ENCODE measurements at regions not wholly inside any gene's neighbourhood (a gene's known extent, or its start where the extent isn't known, plus 50 kb on each side); places are given as distances from the start of the nearest gene placed in this dataset.

GRCh38 chr7:11221984-11222383 is 248.3 kb downstream of the PHF14 start:
- no peaks in the 10 kb centered on the region for H3K36me3 ChIP-seq (ENCODE audit: control insufficient read depth, insufficient read depth, low read length)
- no peaks in the 10 kb centered on the region for H3K9me3 ChIP-seq
- POLR2A ChIA-PET: no interaction called here
- H3K27ac Mint-ChIP-seq (ENCODE audit: unreplicated experiment): no peak overlapping the region
- BruUV-seq (replicated peaks): no TSS peak
- no peak for TF ChIP-seq CTCF (IDR thresholded peaks at IDR 0.05; ENCODE audit: insufficient read depth in 1 of 2, low read depth in 1 of 2, low read length in 1 of 2, severe bottlenecking in 1 of 2, unreplicated experiment in 1 of 2)
- H3K27me3 Mint-ChIP-seq (ENCODE audit: insufficient read depth, unreplicated experiment): no peaks in the 10 kb centered on the region
- no peaks in the 10 kb centered on the region for H3K9me3 Mint-ChIP-seq (ENCODE audit: unreplicated experiment)
- intact Hi-C loops (cut with micrococcal nuclease; ENCODE audit: unreplicated experiment): no loop called here
- no peak overlapping the region for H3K4me3 ChIP-seq (ENCODE audit: low read depth, low read length)
- H3K27me3 ChIP-seq (replicated peaks; ENCODE audit: control insufficient read depth, insufficient read depth, low read length): no peaks in the 10 kb centered on the region
- no peak overlapping the region for H3K4me3 Mint-ChIP-seq (ENCODE audit: unreplicated experiment)
- H3K4me1 Mint-ChIP-seq (ENCODE audit: low read depth, unreplicated experiment): no peaks in the 10 kb centered on the region
- CTCF ChIA-PET: no interaction called here
- no peak for DNase-seq
- H3K36me3 Mint-ChIP-seq (ENCODE audit: insufficient read depth, unreplicated experiment): no peaks in the 10 kb centered on the region
- H3K4me1 ChIP-seq: no peaks in the 10 kb centered on the region

GRCh38 chr7:11224535-11224934 is 250.9 kb downstream of the PHF14 start:
- CTCF ChIA-PET: no interaction called here

GRCh38 chr7:11228515-11228914 is 254.8 kb downstream of the PHF14 start:
- no peak overlapping the region for H3K4me3 ChIP-seq (ENCODE audit: low read depth, low read length)
- no TSS peak for BruUV-seq (replicated peaks)
- Mint-ChIP-seq H3K4me1 (ENCODE audit: low read depth, unreplicated experiment) (no peaks in the 10 kb centered on the region), H3K27ac (ENCODE audit: unreplicated experiment) (no peak overlapping the region), H3K36me3 (ENCODE audit: insufficient read depth, unreplicated experiment) (no peaks in the 10 kb centered on the region), H3K9me3 (ENCODE audit: unreplicated experiment) (no peaks in the 10 kb centered on the region), H3K4me3 (ENCODE audit: unreplicated experiment) (no peak overlapping the region), H3K27me3 (ENCODE audit: insufficient read depth, unreplicated experiment) (peaks cover 14% of the 10 kb centered on the region)
- no peaks in the 10 kb centered on the region for H3K4me1 ChIP-seq
- ChIA-PET CTCF (no interaction called here), POLR2A (no interaction called here)
- no peaks in the 10 kb centered on the region for H3K36me3 ChIP-seq (ENCODE audit: control insufficient read depth, insufficient read depth, low read length)
- no peak for DNase-seq
- 0 out of 2 replicates have a peak, but pooled peaks cover 1% of the 10 kb centered on the region for H3K27me3 ChIP-seq (replicated peaks; ENCODE audit: control insufficient read depth, insufficient read depth, low read length)
- no peak for TF ChIP-seq CTCF (IDR thresholded peaks at IDR 0.05; ENCODE audit: insufficient read depth in 1 of 2, low read depth in 1 of 2, low read length in 1 of 2, severe bottlenecking in 1 of 2, unreplicated experiment in 1 of 2)
- no peaks in the 10 kb centered on the region for H3K9me3 ChIP-seq
- intact Hi-C loops (cut with micrococcal nuclease; ENCODE audit: unreplicated experiment): no loop called here

More at GRCh38 chr7:11224535-11224934, 250.9 kb downstream of the PHF14 start:
- H3K36me3 Mint-ChIP-seq (ENCODE audit: insufficient read depth, unreplicated experiment): no peaks in the 10 kb centered on the region
- intact Hi-C loops (cut with micrococcal nuclease; ENCODE audit: unreplicated experiment): no loop called here
- H3K4me1 ChIP-seq: no peaks in the 10 kb centered on the region
- POLR2A ChIA-PET: no interaction called here
- no peak for DNase-seq
- TF ChIP-seq CTCF (IDR thresholded peaks at IDR 0.05; ENCODE audit: insufficient read depth in 1 of 2, low read depth in 1 of 2, low read length in 1 of 2, severe bottlenecking in 1 of 2, unreplicated experiment in 1 of 2): no peak
- H3K9me3 Mint-ChIP-seq (ENCODE audit: unreplicated experiment): no peaks in the 10 kb centered on the region
- no peaks in the 10 kb centered on the region for H3K4me1 Mint-ChIP-seq (ENCODE audit: low read depth, unreplicated experiment)
- H3K9me3 ChIP-seq: no peaks in the 10 kb centered on the region
- H3K27me3 Mint-ChIP-seq (ENCODE audit: insufficient read depth, unreplicated experiment): peaks cover 7% of the 10 kb centered on the region
- no peak overlapping the region for H3K4me3 ChIP-seq (ENCODE audit: low read depth, low read length)
- no peak overlapping the region for H3K27ac Mint-ChIP-seq (ENCODE audit: unreplicated experiment)
- no peak overlapping the region for H3K4me3 Mint-ChIP-seq (ENCODE audit: unreplicated experiment)
- BruUV-seq (replicated peaks): no TSS peak
- no peaks in the 10 kb centered on the region for H3K27me3 ChIP-seq (replicated peaks; ENCODE audit: control insufficient read depth, insufficient read depth, low read length)
- no peaks in the 10 kb centered on the region for H3K36me3 ChIP-seq (ENCODE audit: control insufficient read depth, insufficient read depth, low read length)
